Epithelial cell of esophagus (primary cell): ENCODE measurements at regions not wholly inside any gene's neighbourhood (a gene's known extent, or its start where the extent isn't known, plus 50 kb on each side); places are given as distances from the start of the nearest gene placed in this dataset.

Source experiments
- DNase-seq: peaks from one replicate; pipeline ENCODE4 v3.0.0; 2010; ENCODE audit warnings: low read depth
- H3K4me3 ChIP-seq: 2 replicates; pipeline ENCODE4 v1.5.1; 2011; ENCODE audit warnings: mild to moderate bottlenecking, low read length, control low read depth
- TF ChIP-seq, protein P1 (sequence below): IDR thresholded peaks from 2 replicates; pipeline ENCODE4 v1.5.1; 2011; ENCODE audit warnings: low read depth, mild to moderate bottlenecking, low read length, control low read depth, inconsistent platforms; ENCODE audit not compliant: insufficient read depth; ENCODE audit errors: missing control alignments

DNA sequence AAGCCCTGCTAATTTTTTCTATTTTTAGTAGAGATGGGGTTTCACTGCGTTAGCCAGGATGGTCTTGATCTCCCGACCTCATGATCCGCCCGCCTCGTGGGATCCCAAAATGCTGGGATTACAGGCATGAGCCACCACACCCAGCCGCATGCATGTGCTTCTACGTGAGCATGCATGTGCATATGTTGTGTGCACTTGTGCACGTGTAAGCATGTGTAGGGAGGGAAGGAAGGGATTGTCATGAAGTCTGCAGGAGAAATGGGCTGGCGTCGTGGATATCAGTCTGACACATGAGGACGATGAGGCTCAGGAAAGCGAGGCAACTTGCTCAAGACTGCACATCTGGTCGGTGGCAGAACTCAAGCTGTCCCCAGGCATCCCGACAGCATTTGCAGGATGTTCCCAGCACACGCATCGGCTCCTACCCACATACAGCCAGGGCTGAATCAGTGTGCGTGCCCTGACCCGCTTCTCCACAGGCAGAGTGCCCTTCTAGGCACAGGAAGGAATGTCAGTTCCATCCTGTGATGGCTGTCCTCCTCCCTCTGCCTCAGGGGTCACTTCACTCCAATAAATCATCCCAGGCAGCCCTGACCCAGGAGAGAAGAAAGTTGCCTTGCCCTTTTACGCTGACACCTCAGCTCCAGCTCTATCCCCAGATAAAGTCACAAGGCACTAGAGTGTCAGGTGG, 49.9 kb upstream of the SLC14A2 start:
- H3K4me3 ChIP-seq, result no peak overlapping the region
- TF ChIP-seq, protein P1, sequence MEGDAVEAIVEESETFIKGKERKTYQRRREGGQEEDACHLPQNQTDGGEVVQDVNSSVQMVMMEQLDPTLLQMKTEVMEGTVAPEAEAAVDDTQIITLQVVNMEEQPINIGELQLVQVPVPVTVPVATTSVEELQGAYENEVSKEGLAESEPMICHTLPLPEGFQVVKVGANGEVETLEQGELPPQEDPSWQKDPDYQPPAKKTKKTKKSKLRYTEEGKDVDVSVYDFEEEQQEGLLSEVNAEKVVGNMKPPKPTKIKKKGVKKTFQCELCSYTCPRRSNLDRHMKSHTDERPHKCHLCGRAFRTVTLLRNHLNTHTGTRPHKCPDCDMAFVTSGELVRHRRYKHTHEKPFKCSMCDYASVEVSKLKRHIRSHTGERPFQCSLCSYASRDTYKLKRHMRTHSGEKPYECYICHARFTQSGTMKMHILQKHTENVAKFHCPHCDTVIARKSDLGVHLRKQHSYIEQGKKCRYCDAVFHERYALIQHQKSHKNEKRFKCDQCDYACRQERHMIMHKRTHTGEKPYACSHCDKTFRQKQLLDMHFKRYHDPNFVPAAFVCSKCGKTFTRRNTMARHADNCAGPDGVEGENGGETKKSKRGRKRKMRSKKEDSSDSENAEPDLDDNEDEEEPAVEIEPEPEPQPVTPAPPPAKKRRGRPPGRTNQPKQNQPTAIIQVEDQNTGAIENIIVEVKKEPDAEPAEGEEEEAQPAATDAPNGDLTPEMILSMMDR, result no peak
- peak; percentile 90 for DNase-seq
